ENCODE measurements at regions not wholly inside any gene's neighbourhood (a gene's known extent, or its start where the extent isn't known, plus 50 kb on each side); places are given as distances from the start of the nearest gene placed in this dataset.

GRCh38 chr20:3311623-3312022 lies 72.6 kb upstream of the SLC4A11 start:
- H4K20me1 ChIP-seq (replicated peaks; ENCODE audit: control insufficient read depth, insufficient read depth, low read length): no peaks in the 10 kb centered on the region
- H3K27ac ChIP-seq (ENCODE audit: extremely low read depth, low read depth, low read length): no peak overlapping the region
- no peak overlapping the region; a peak in 1 of 4 replicates for H3K9ac ChIP-seq (ENCODE audit: insufficient read depth in 1 of 2, low read depth in 2 of 2, low read length in 2 of 2)
- TF ChIP-seq ZNF57 (CRISPR knock-in tag; IDR thresholded peaks at IDR 0.05) (no peak), ILK (tag; IDR thresholded peaks at IDR 0.05; ENCODE audit: borderline replicate concordance, low read depth) (no peak), TEAD4 (IDR thresholded peaks at IDR 0.05; ENCODE audit: low read length) (no peak), TEAD4 (CRISPR knock-in tag; IDR thresholded peaks at IDR 0.05; ENCODE audit: borderline replicate concordance) (no peak), DDX20 (tag; IDR thresholded peaks at IDR 0.05; ENCODE audit: low read depth) (no peak), HEY1 (CRISPR knock-in tag; IDR thresholded peaks at IDR 0.05; ENCODE audit: borderline replicate concordance) (no peak), ZNF277 (CRISPR knock-in tag; IDR thresholded peaks at IDR 0.05; ENCODE audit: borderline replicate concordance) (no peak), FOXK1 (CRISPR knock-in tag; IDR thresholded peaks at IDR 0.05; ENCODE audit: borderline replicate concordance) (no peak), JUND (IDR thresholded peaks at IDR 0.05; ENCODE audit: borderline replicate concordance, low read depth, low read length) (no peak), JUND (tag; IDR thresholded peaks at IDR 0.05; ENCODE audit: borderline replicate concordance, low read depth, low read length) (no peak), ZZZ3 (IDR thresholded peaks at IDR 0.05) (no peak), YBX1 (IDR thresholded peaks at IDR 0.05) (no peak), ZNF24 (IDR thresholded peaks at IDR 0.05) (no peak), SREBF1 (IDR thresholded peaks at IDR 0.05; ENCODE audit: borderline replicate concordance, low read depth, low read length) (no peak), TFAM (CRISPR knock-in tag; conservative IDR thresholded peaks at IDR 0.05) (no peak), ZNF586 (CRISPR knock-in tag; conservative IDR thresholded peaks at IDR 0.05) (no peak), TCF3 (CRISPR knock-in tag; IDR thresholded peaks at IDR 0.05) (no peak), CBFA2T2 (conservative IDR thresholded peaks at IDR 0.05) (no peak)
- TF ChIP-seq, protein P1, sequence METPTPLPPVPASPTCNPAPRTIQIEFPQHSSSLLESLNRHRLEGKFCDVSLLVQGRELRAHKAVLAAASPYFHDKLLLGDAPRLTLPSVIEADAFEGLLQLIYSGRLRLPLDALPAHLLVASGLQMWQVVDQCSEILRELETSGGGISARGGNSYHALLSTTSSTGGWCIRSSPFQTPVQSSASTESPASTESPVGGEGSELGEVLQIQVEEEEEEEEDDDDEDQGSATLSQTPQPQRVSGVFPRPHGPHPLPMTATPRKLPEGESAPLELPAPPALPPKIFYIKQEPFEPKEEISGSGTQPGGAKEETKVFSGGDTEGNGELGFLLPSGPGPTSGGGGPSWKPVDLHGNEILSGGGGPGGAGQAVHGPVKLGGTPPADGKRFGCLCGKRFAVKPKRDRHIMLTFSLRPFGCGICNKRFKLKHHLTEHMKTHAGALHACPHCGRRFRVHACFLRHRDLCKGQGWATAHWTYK (CRISPR knock-in tag; IDR thresholded peaks at IDR 0.05): no peak
- ATAC-seq: no peak
- no peaks in the 10 kb centered on the region for H3K79me2 ChIP-seq (ENCODE audit: control insufficient read depth, insufficient read depth, low read length)
- H3K4me2 ChIP-seq (ENCODE audit: insufficient read depth, low read length): no peak overlapping the region
- H2AFZ ChIP-seq (ENCODE audit: low read depth, low read length): no peak overlapping the region
- intact Hi-C loops (cut with micrococcal nuclease) (no loop called here), in situ Hi-C loops (cut with MboI) (no loop called here)
- CTCF ChIA-PET (ENCODE audit: low intra/inter-chr PET ratio): no interaction called here
- H3K36me3 ChIP-seq (ENCODE audit: control insufficient read depth, insufficient read depth, low read length): peaks cover 10% of the 10 kb centered on the region; the same call in 2 of the 3 replicates
- 71% methylated on average over 1 of the region's 2 CpGs for WGBS (ENCODE audit: insufficient coverage, low coverage, missing lambda C conversion rate)
- H3K27me3 ChIP-seq (ENCODE audit: control insufficient read depth in 2 of 2, insufficient read depth in 2 of 2, low read length in 2 of 2): no peaks in the 10 kb centered on the region
- H3K9me3 ChIP-seq (replicated peaks; ENCODE audit: control insufficient read depth, insufficient read depth, low read depth, low read length): no peaks in the 10 kb centered on the region
- no peaks in the 10 kb centered on the region for H3K9me1 ChIP-seq (ENCODE audit: control insufficient read depth, insufficient read depth, low read length)
- H3K4me3 ChIP-seq: no peak overlapping the region
- no peak for DNase-seq (ENCODE audit: extremely low read depth in 1 of 4, low spot score in 3 of 4)
- POLR2A ChIA-PET: no interaction called here
- FAIRE-seq: no peak
- peaks cover 0 to 5% of the 10 kb centered on the region in 2 experiments; a peak in 3 of 5 replicates for H3K4me1 ChIP-seq (replicated peaks in 1 of 2; ENCODE audit: control insufficient read depth in 2 of 2, insufficient read depth in 2 of 2, low read length in 2 of 2)
- BruUV-seq (replicated peaks): no TSS peak
